RWPE2 (cell line): ENCODE measurements at regions not wholly inside any gene's neighbourhood (a gene's known extent, or its start where the extent isn't known, plus 50 kb on each side); places are given as distances from the start of the nearest gene placed in this dataset.
A peak's percentile ranks its signal among the peaks of the same experiment; 100 is the strongest.

Experiments used
- ATAC-seq: fragments of 200-7000 bp; cut with Tn5 transposase; 3 replicates; pipeline ENCODE4 v1.9.1; 2021; ENCODE audit warnings: low read depth
- DNase-seq: peaks from one replicate; pipeline ENCODE4 v3.0.0-alpha.2; 2020; ENCODE audit warnings: low spot score
- H3K27ac ChIP-seq: fragments of 450-650 bp; 2 replicates; pipeline ENCODE4 v1.5.1; 2017; ENCODE audit warnings: mild to moderate bottlenecking; ENCODE audit not compliant: poor library complexity, severe bottlenecking
- H3K27me3 ChIP-seq: fragments of 250-450 bp; sonication (Bioruptor Pico); 2 replicates; pipeline ENCODE4 v1.5.1; 2021; ENCODE audit warnings: mild to moderate bottlenecking, moderate library complexity; ENCODE audit not compliant: insufficient read depth, poor library complexity, severe bottlenecking
- H3K36me3 ChIP-seq: fragments of 250-450 bp; sonication (Bioruptor Pico); 2 replicates; pipeline ENCODE4 v1.5.1; 2020; ENCODE audit warnings: low read depth, mild to moderate bottlenecking, moderate library complexity
- H3K4me1 ChIP-seq: fragments of 250-450 bp; sonication (Bioruptor Pico); 2 replicates; pipeline ENCODE4 v1.5.1; 2021; ENCODE audit warnings: mild to moderate bottlenecking, moderate library complexity; ENCODE audit not compliant: insufficient read depth, poor library complexity, severe bottlenecking
- H3K4me3 ChIP-seq: fragments of 250-450 bp; sonication (Bioruptor Pico); 2 replicates; pipeline ENCODE4 v1.5.1; 2021; ENCODE audit warnings: mild to moderate bottlenecking, moderate library complexity; ENCODE audit not compliant: severe bottlenecking
- H3K9me3 ChIP-seq: fragments of 250-450 bp; sonication (Bioruptor Pico); 2 replicates; pipeline ENCODE4 v1.5.1; 2021; ENCODE audit warnings: mild to moderate bottlenecking, moderate library complexity; ENCODE audit not compliant: severe bottlenecking
- CTCF ChIP-seq: fragments of 450-650 bp; IDR thresholded peaks from one replicate; pipeline ENCODE4 v1.5.1; 2017; ENCODE audit warnings: mild to moderate bottlenecking, moderate library complexity; ENCODE audit not compliant: poor library complexity, severe bottlenecking

GRCh38 chr3:40913641-40914040, 285.7 kb upstream of the CTNNB1 start:
- Histone ChIP-seq H3K9me3 (no peaks in the 10 kb centered on the region), H3K27me3 (no peaks in the 10 kb centered on the region), H3K36me3 (no peaks in the 10 kb centered on the region), H3K27ac (no peak overlapping the region), H3K4me1 (no peaks in the 10 kb centered on the region), H3K4me3 (no peak overlapping the region)
- no peak for TF ChIP-seq CTCF
- ATAC-seq (no peak), DNase-seq (no peak)

GRCh38 chr3:40914475-40914874, 284.8 kb upstream of the CTNNB1 start:
- DNase-seq: no peak
- H3K9me3 ChIP-seq: no peaks in the 10 kb centered on the region
- no peak for TF ChIP-seq CTCF
- H3K4me1 ChIP-seq: no peaks in the 10 kb centered on the region
- no peaks in the 10 kb centered on the region for H3K36me3 ChIP-seq
- no peaks in the 10 kb centered on the region for H3K27me3 ChIP-seq
- H3K27ac ChIP-seq: no peak overlapping the region
- ATAC-seq: no peak
- H3K4me3 ChIP-seq: no peak overlapping the region

- H3K36me3 ChIP-seq: no peaks in the 10 kb centered on the region
- H3K9me3 ChIP-seq: no peaks in the 10 kb centered on the region
- no peaks in the 10 kb centered on the region for H3K27me3 ChIP-seq
- DNase-seq: no peak
- no peak for TF ChIP-seq CTCF
- H3K4me3 ChIP-seq: no peak overlapping the region
- no peak for ATAC-seq
- H3K4me1 ChIP-seq: no peaks in the 10 kb centered on the region
- no peak overlapping the region for H3K27ac ChIP-seq
Observed at GRCh38 chr3:40915346-40915865, 283.9 kb upstream of the CTNNB1 start.

GRCh38 chr3:40920041-40920440, 279.3 kb upstream of the CTNNB1 start:
- TF ChIP-seq CTCF: no peak
- no peak overlapping the region for H3K4me3 ChIP-seq
- no peaks in the 10 kb centered on the region for H3K9me3 ChIP-seq
- no peaks in the 10 kb centered on the region for H3K36me3 ChIP-seq
- no peak overlapping the region for H3K27ac ChIP-seq
- peak; percentile 82; the same call in 2 of the 3 replicates for ATAC-seq
- DNase-seq: no peak
- no peaks in the 10 kb centered on the region for H3K4me1 ChIP-seq
- H3K27me3 ChIP-seq: no peaks in the 10 kb centered on the region

GRCh38 chr3:40921251-40921650, 278.1 kb upstream of the CTNNB1 start:
- no peaks in the 10 kb centered on the region for H3K27me3 ChIP-seq
- no peak overlapping the region for H3K27ac ChIP-seq
- DNase-seq: no peak
- H3K9me3 ChIP-seq: no peaks in the 10 kb centered on the region
- H3K36me3 ChIP-seq: no peaks in the 10 kb centered on the region
- H3K4me1 ChIP-seq: no peaks in the 10 kb centered on the region
- TF ChIP-seq CTCF: no peak
- H3K4me3 ChIP-seq: no peak overlapping the region
- no peak for ATAC-seq
